H1 (cell line): ENCODE measurements at regions not wholly inside any gene's neighbourhood (a gene's known extent, or its start where the extent isn't known, plus 50 kb on each side); places are given as distances from the start of the nearest gene placed in this dataset.

Experiments
- CTCF ChIA-PET: fragments of 300-600 bp; sonication (Branson Sonifier 250); formaldehyde crosslinking; loops from one replicate; lab custom pipeline; 2021; ENCODE audit not compliant: partially characterized antibody; lab: Charles Lee
- POLR2A ChIA-PET: fragments of 300-600 bp; sonication (Branson Sonifier 250); formaldehyde crosslinking; loops from one replicate; lab custom pipeline; 2021; ENCODE audit warnings: inconsistent platforms; ENCODE audit not compliant: partially characterized antibody; lab: Charles Lee
- DNase-seq, 2 experiments: peaks; one replicate each; pipeline versions ENCODE4 v3.0.0 to v3.0.0-alpha.2; 2010 to 2022; ENCODE audit warnings: low spot score in 2 of 2, low read depth in 1 of 2, mixed read lengths in 1 of 2
- FAIRE-seq: peaks from 2 replicates; lab custom pipeline; 2011; peaks lifted over from hg19 to GRCh38; lab: Jason Lieb, UNC
- H2AFZ ChIP-seq: 2 replicates; pipeline ENCODE4 v1.8.1; 2012; ENCODE audit warnings: low read length, inconsistent platforms
- H2AK5ac ChIP-seq: 2 replicates; pipeline ENCODE4 v1.6.1; 2013; ENCODE audit warnings: low read depth, low read length
- H2BK120ac ChIP-seq: replicated peaks from 2 replicates; pipeline ENCODE3; 2013; ENCODE audit warnings: low read depth, low read length, inconsistent platforms
- H2BK12ac ChIP-seq: 2 replicates; pipeline ENCODE4 v1.6.1; 2013; ENCODE audit warnings: low read depth, low read length
- H2BK15ac ChIP-seq: 2 replicates; pipeline ENCODE4 v1.6.1; 2013; ENCODE audit warnings: low read length
- H2BK20ac ChIP-seq: 2 replicates; pipeline ENCODE4 v1.6.1; 2013; ENCODE audit warnings: low read length
- H2BK5ac ChIP-seq: 2 replicates; pipeline ENCODE4 v1.6.1; 2013; ENCODE audit warnings: low read depth, low read length
- H3K14ac ChIP-seq: 2 replicates; pipeline ENCODE4 v1.6.1; 2013; ENCODE audit warnings: inconsistent platforms; ENCODE audit not compliant: insufficient read length
- H3K18ac ChIP-seq: 2 replicates; pipeline ENCODE4 v1.6.1; 2013; ENCODE audit warnings: low read length; ENCODE audit errors: extremely low read depth
- H3K23ac ChIP-seq: 2 replicates; pipeline ENCODE4 v1.6.1; 2013; ENCODE audit warnings: inconsistent platforms; ENCODE audit not compliant: insufficient read length
- H3K23me2 ChIP-seq: 2 replicates; pipeline ENCODE4 v1.6.1; 2013; ENCODE audit warnings: low read depth, low read length
- H3K27ac ChIP-seq: 2 replicates; pipeline ENCODE4 v1.6.1; 2011; ENCODE audit warnings: low read depth, low read length, inconsistent platforms
- H3K27me3 ChIP-seq, 4 experiments: replicated peaks in 1 of 4; 1 replicate in 1 of 4; 2 replicates in 3 of 4; pipeline versions ENCODE4 v1.6.1 to v1.8.1; 2011 to 2013; ENCODE audit warnings: low read length in 3 of 4, mild to moderate bottlenecking in 3 of 4, inconsistent platforms in 2 of 4, mixed read lengths in 2 of 4, moderate library complexity in 1 of 4; ENCODE audit not compliant: control insufficient read depth in 3 of 4, insufficient read depth in 3 of 4; ENCODE audit errors: extremely low read depth in 1 of 4
- H3K36me3 ChIP-seq, 4 experiments: 2 replicates each; pipeline versions ENCODE4 v1.6.1 to v1.8.1; 2011 to 2013; ENCODE audit warnings: mild to moderate bottlenecking in 4 of 4, low read length in 3 of 4, moderate library complexity in 2 of 4, control low read depth in 1 of 4, inconsistent platforms in 1 of 4; ENCODE audit not compliant: insufficient read depth in 4 of 4, control insufficient read depth in 2 of 4
- H3K4ac ChIP-seq: replicated peaks from 2 replicates; pipeline ENCODE3; 2013; ENCODE audit warnings: low read length, low read depth, mixed read lengths, inconsistent platforms; ENCODE audit not compliant: insufficient read length
- H3K4me1 ChIP-seq, 4 experiments: replicated peaks in 1 of 4; 1 replicate in 1 of 4; 2 replicates in 3 of 4; pipeline versions ENCODE4 v1.6.1 to v1.8.1; 2011 to 2013; ENCODE audit warnings: low read length in 3 of 4, inconsistent platforms in 2 of 4, mixed read lengths in 1 of 4; ENCODE audit not compliant: insufficient read depth in 4 of 4, control insufficient read depth in 3 of 4
- H3K4me2 ChIP-seq, 2 experiments: 2 replicates each; pipeline versions ENCODE4 v1.6.1 to v1.8.1; 2011 to 2013; ENCODE audit warnings: low read depth in 2 of 2, low read length in 2 of 2, control low read depth in 1 of 2, inconsistent platforms in 1 of 2, mild to moderate bottlenecking in 1 of 2; ENCODE audit not compliant: insufficient read depth in 1 of 2
- H3K4me3 ChIP-seq, 4 experiments: fragments of 200-600, 300-600 bp in 1 of 4; sonication (generic), shearing (Covaris generic), sonication (Bioruptor Twin) in 1 of 4; 2 replicates each; pipeline versions ENCODE4 v1.5.1 to v1.8.1; 2011 to 2016; ENCODE audit warnings: low read length in 4 of 4, low read depth in 3 of 4, control low read depth in 2 of 4, inconsistent platforms in 2 of 4, mild to moderate bottlenecking in 2 of 4, mixed read lengths in 1 of 4, moderate library complexity in 1 of 4; ENCODE audit not compliant: insufficient read depth in 2 of 4; ENCODE audit errors: extremely low read depth in 1 of 4
- H3K56ac ChIP-seq: replicated peaks from 2 replicates; pipeline ENCODE3; 2013; ENCODE audit warnings: low read depth, mild to moderate bottlenecking, mixed read lengths, low read length, inconsistent platforms; ENCODE audit not compliant: insufficient read length
- H3K79me1 ChIP-seq: 2 replicates; pipeline ENCODE4 v1.6.1; 2013; ENCODE audit warnings: low read depth, low read length, control low read depth
- H3K79me2 ChIP-seq, 2 experiments: 2 replicates each; pipeline versions ENCODE4 v1.6.1 to v1.8.1; 2012 to 2013; ENCODE audit warnings: low read length in 2 of 2, mild to moderate bottlenecking in 2 of 2, inconsistent platforms in 1 of 2; ENCODE audit not compliant: insufficient read depth in 2 of 2, control insufficient read depth in 1 of 2
- H3K9ac ChIP-seq, 4 experiments: replicated peaks in 1 of 4; 1 replicate in 1 of 4; 2 replicates in 3 of 4; pipeline versions ENCODE4 v1.6.1 to v1.8.1; 2011 to 2013; ENCODE audit warnings: low read depth in 3 of 4, low read length in 3 of 4, control low read depth in 2 of 4, mild to moderate bottlenecking in 2 of 4, moderate library complexity in 2 of 4, inconsistent platforms in 1 of 4; ENCODE audit errors: extremely low read depth in 1 of 4
- H3K9me3 ChIP-seq, 2 experiments: 2 replicates each; pipeline versions ENCODE4 v1.6.1 to v1.8.1; 2012 to 2013; ENCODE audit warnings: mild to moderate bottlenecking in 2 of 2, moderate library complexity in 2 of 2, control low read depth in 1 of 2, inconsistent platforms in 1 of 2, low read depth in 1 of 2, low read length in 1 of 2, mixed read lengths in 1 of 2; ENCODE audit not compliant: insufficient read depth in 2 of 2
- H4K20me1 ChIP-seq, 2 experiments: replicated peaks in 1 of 2; 2 replicates each; pipeline versions ENCODE3 to v1.8.1; 2011 to 2013; ENCODE audit warnings: inconsistent platforms in 2 of 2, low read length in 2 of 2, mild to moderate bottlenecking in 1 of 2; ENCODE audit not compliant: insufficient read depth in 2 of 2, control insufficient read depth in 1 of 2
- H4K5ac ChIP-seq: 2 replicates; pipeline ENCODE4 v1.6.1; 2013; ENCODE audit warnings: low read length, low read depth, mixed read lengths, inconsistent platforms; ENCODE audit not compliant: insufficient read length
- H4K8ac ChIP-seq: 2 replicates; pipeline ENCODE4 v1.8.0; 2013; ENCODE audit warnings: mild to moderate bottlenecking, moderate library complexity, low read length, inconsistent platforms; ENCODE audit not compliant: insufficient read depth; ENCODE audit errors: extremely low read depth
- H4K91ac ChIP-seq: replicated peaks from 2 replicates; pipeline ENCODE3; 2013; ENCODE audit warnings: low read length, mixed read lengths, inconsistent platforms; ENCODE audit not compliant: insufficient read length
- FOSL1 ChIP-seq: IDR thresholded peaks from 2 replicates; pipeline ENCODE4 v1.6.1; 2011; ENCODE audit warnings: mild to moderate bottlenecking, low read depth, low read length, moderate library complexity; ENCODE audit not compliant: insufficient read depth
- KDM4A ChIP-seq: IDR thresholded peaks from one replicate; pipeline ENCODE4 v1.7.1; 2012; ENCODE audit warnings: low read depth, mild to moderate bottlenecking, moderate library complexity, low read length, inconsistent platforms; ENCODE audit not compliant: severe bottlenecking
- MAFK ChIP-seq: IDR thresholded peaks from 2 replicates; pipeline ENCODE4 v1.6.1; 2012; ENCODE audit warnings: low read depth, mild to moderate bottlenecking, improper control_type of control experiment, low read length
- WGBS, 2 experiments: shearing (Covaris generic) in 1 of 2; methylation state at CpG; one replicate each; pipeline versions ENCODE4 v1.1.6 to v1.1.7; 2013 to 2015; ENCODE audit warnings: low lambda C conversion rate in 2 of 2, mixed read lengths in 2 of 2, inconsistent platforms in 1 of 2, low coverage in 1 of 2, missing lambda C conversion rate in 1 of 2; ENCODE audit not compliant: insufficient replicate concordance in 2 of 2, insufficient coverage in 1 of 2, insufficient read length in 1 of 2; ENCODE audit errors: extremely low coverage in 1 of 2, missing lambda C conversion rate in 1 of 2; 5-methylcytosine and 5-hydroxymethylcytosine counted together

DNA sequence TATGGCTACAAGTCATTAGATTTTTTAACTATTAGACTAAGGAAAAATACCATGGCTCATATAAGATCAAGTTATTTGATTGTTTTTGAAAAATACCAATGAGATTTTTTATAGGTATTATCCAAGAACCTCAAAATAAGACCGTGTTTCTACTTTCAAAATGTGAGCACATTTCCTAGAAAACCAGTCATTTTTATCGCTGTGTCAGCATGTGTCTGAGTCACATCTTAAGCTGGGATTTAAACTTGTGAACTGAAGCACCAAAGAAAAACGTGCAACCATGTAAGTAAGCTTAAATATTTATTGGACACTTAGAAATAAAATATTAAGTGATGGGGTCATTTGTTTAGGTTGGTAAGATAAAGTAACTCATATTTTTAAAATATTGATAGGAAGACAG, 1676.0 kb upstream of the NUDT12 start:
- Histone ChIP-seq H2BK12ac (no peak overlapping the region), H4K5ac (no peak overlapping the region), H2BK5ac (no peak overlapping the region), H2AFZ (no peak overlapping the region), H4K8ac (no peak overlapping the region), H3K23ac (no peak overlapping the region), H3K79me2 (no peaks in the 10 kb centered on the region), H3K18ac (no peak overlapping the region), H3K23me2 (no peaks in the 10 kb centered on the region), H3K79me1 (no peaks in the 10 kb centered on the region), H3K4ac (no peak overlapping the region), H3K56ac (no peak overlapping the region), H2BK20ac (no peak overlapping the region), H3K9ac (no peak overlapping the region), H3K9me3 (no peaks in the 10 kb centered on the region), H2BK15ac (no peak overlapping the region), H2AK5ac (no peak overlapping the region), H3K14ac (no peak overlapping the region), H3K4me2 (no peak overlapping the region), H3K4me3 (no peak overlapping the region), H3K4me1 (no peaks in the 10 kb centered on the region), H4K20me1 (no peaks in the 10 kb centered on the region), H4K91ac (no peak overlapping the region), H2BK120ac (no peak overlapping the region), H3K27me3 (no peaks in the 10 kb centered on the region), H3K27ac (no peak overlapping the region), H3K36me3 (no peaks in the 10 kb centered on the region)
- ChIA-PET POLR2A (no interaction called here), CTCF (no interaction called here)
- WGBS, 2 experiments, result 83% methylated on average over 3 of the region's 3 CpGs; no CpG with 5 or more reads in 1 of the 2 experiments
- no peak for DNase-seq
- FAIRE-seq, result no peak
- TF ChIP-seq KDM4A, result no peak
- TF ChIP-seq FOSL1, result no peak
- TF ChIP-seq MAFK, result peak; percentile 74
